ENCODE measurements at regions not wholly inside any gene's neighbourhood (a gene's known extent, or its start where the extent isn't known, plus 50 kb on each side); places are given as distances from the start of the nearest gene placed in this dataset.

GRCh38 chr4:96637971-96638412 is 798.1 kb downstream of the PDHA2 start:
- DNase-seq (ENCODE audit: insufficient read length, low spot score) (no peak), FAIRE-seq (no peak)
- TF ChIP-seq, protein P1, sequence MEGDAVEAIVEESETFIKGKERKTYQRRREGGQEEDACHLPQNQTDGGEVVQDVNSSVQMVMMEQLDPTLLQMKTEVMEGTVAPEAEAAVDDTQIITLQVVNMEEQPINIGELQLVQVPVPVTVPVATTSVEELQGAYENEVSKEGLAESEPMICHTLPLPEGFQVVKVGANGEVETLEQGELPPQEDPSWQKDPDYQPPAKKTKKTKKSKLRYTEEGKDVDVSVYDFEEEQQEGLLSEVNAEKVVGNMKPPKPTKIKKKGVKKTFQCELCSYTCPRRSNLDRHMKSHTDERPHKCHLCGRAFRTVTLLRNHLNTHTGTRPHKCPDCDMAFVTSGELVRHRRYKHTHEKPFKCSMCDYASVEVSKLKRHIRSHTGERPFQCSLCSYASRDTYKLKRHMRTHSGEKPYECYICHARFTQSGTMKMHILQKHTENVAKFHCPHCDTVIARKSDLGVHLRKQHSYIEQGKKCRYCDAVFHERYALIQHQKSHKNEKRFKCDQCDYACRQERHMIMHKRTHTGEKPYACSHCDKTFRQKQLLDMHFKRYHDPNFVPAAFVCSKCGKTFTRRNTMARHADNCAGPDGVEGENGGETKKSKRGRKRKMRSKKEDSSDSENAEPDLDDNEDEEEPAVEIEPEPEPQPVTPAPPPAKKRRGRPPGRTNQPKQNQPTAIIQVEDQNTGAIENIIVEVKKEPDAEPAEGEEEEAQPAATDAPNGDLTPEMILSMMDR (IDR thresholded peaks at IDR 0.05; ENCODE audit: insufficient read depth, missing control alignments), result no peak

DNA sequence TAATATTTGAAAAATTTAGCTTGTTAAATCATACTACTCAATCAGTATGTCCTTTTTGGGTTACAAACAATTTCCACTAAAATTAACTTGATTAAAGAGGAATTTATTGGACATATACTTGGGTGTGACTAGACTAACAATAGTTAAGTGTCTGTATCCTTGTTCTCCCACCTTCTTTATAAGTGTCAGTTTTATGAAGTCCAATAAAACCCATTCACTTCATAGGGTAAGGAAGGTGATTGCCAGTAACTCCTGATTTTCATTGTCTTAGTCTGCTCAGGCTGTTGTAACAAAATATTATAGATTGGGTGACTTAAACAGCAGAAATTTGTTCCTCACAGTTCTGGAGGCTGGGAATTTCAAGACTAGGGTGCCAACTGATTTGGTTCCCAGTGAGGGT is 800.0 kb downstream of the PDHA2 start:
- FAIRE-seq, result peak; percentile 25
- DNase-seq (ENCODE audit: insufficient read length, low spot score), result no peak
- TF ChIP-seq, protein P1 (IDR thresholded peaks at IDR 0.05; ENCODE audit: insufficient read depth, missing control alignments), result no peak

DNA sequence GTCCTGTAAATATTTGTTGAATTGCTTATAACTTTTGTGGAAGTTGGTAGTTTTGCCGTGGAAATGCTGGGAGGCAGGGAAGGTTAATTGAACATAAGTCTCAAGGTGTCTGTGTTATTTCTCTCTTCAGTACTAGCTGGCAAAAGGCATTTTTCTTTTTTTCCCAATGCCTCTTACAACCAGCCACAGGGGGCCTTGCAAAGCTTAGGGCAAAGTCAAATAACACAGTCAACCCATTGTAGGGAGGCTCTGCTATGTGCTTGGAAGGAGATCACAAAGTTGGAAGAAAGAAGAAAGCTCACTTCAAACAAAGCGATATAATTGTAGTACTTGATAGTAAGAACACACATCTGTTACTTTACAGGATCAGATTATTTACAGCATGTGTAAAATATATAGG is 802.6 kb downstream of the PDHA2 start:
- TF ChIP-seq, protein P1 (IDR thresholded peaks at IDR 0.05; ENCODE audit: insufficient read depth, missing control alignments), result no peak
- FAIRE-seq (no peak), DNase-seq (ENCODE audit: insufficient read length, low spot score) (no peak)

- TF ChIP-seq, protein P1 (IDR thresholded peaks at IDR 0.05; ENCODE audit: insufficient read depth, missing control alignments), result no peak
- no peak for DNase-seq (ENCODE audit: insufficient read length, low spot score)
- no peak for FAIRE-seq
Observed at GRCh38 chr4:96646146-96646545, 806.3 kb downstream of the PDHA2 start.

DNA sequence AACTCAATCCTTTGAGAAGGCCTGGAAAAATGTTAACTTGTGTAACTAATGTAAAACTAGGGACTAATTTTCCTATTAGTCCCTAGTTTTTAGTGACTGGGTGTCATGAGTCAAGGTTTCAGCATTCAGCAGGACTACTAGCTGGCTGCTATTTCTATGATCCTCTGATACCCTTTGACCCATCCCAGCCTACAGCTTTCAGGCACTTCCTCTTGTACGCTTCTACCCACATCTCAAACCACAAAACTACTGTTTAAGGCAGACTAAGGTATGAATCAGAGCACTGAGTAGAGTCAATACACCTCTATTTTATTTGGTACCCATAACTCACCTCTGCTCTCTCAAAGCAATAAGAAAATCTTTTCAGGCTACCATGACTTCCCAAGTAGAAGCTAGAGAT is 809.6 kb downstream of the PDHA2 start:
- no peak for DNase-seq (ENCODE audit: insufficient read length, low spot score)
- TF ChIP-seq, protein P1 (IDR thresholded peaks at IDR 0.05; ENCODE audit: insufficient read depth, missing control alignments), result no peak
- FAIRE-seq, result no peak

- TF ChIP-seq, protein P1 (IDR thresholded peaks at IDR 0.05; ENCODE audit: insufficient read depth, missing control alignments), result no peak
- FAIRE-seq, result no peak
- no peak for DNase-seq (ENCODE audit: insufficient read length, low spot score)
Observed at GRCh38 chr4:96652158-96652557, 812.3 kb downstream of the PDHA2 start.

DNA sequence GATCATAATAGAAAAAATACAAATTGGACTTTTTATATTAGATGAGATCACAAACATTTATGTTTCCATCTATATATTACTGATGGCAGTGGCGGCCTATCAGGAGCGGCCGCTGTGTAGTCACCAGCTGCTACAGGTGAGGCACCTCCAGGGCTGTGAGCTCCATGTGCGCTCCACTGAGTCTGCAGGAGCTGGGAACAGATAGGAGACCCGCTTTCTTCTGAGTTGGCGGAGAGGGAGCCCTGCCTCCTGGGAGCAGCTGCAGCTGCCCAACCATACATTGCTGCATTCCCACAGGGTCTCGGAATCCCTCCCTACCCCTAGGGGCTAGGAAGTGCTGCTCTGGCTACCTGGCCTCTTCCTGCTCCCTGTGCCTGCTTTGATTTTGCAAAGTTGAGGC is 812.9 kb downstream of the PDHA2 start:
- TF ChIP-seq, protein P1 (IDR thresholded peaks at IDR 0.05; ENCODE audit: insufficient read depth, missing control alignments), result no peak
- FAIRE-seq (no peak), DNase-seq (ENCODE audit: insufficient read length, low spot score) (no peak)
